ENCODE measurements at regions not wholly inside any gene's neighbourhood (a gene's known extent, or its start where the extent isn't known, plus 50 kb on each side); places are given as distances from the start of the nearest gene placed in this dataset.

DNA sequence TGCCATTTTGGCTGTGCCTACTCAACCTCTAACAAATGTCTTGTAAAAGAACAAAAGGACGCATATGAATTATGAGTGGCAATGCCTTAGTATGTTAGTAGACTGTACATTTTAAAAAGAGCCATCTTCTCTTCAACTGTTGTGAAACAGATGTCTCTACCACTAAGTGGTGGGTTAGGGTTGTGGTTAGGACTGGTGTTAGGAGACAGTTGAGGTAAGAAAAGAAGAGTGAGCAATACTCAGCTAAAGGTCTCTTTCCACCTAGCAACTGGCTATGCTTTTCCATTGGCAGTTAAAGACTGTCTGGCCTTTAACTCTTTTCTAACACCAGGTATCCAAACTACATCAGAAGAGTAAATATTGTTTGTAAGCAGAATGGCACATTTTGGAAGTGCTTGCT, 221.7 kb upstream of the TBC1D5 start:
- Mint-ChIP-seq H3K27ac (no peak overlapping the region), H3K4me1 (ENCODE audit: low read depth) (peaks cover 8% of the 10 kb centered on the region), H3K4me3 (no peak overlapping the region), H3K9me3 (no peaks in the 10 kb centered on the region), H3K36me3 (ENCODE audit: low read depth) (no peaks in the 10 kb centered on the region), H3K27me3 (peaks cover 14% of the 10 kb centered on the region)
- DNase-seq = no peak

DNA sequence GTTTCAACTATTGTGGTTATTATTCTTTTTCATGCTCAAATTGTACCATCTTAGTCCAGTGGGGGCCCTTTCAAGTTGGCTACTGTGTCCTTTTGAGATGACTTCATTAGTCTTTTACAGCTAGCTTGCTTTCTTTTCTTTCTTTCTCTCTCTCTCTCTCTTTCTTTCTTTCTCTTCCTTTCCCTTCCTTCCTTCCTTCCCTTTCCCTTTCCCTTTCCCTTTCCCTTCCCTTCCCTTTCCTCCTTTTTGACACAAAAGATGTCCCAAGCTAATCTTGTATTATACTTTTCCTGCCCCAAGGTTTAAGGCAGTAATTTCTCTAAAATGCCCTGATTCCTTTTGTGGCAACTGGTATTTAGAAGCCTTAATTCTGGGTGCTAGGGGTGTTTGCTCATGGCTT, 213.0 kb upstream of the TBC1D5 start:
- Mint-ChIP-seq H3K4me3 (no peak overlapping the region), H3K4me1 (ENCODE audit: low read depth) (no peaks in the 10 kb centered on the region), H3K9me3 (peaks cover 17% of the 10 kb centered on the region), H3K27me3 (no peaks in the 10 kb centered on the region), H3K36me3 (ENCODE audit: low read depth) (no peaks in the 10 kb centered on the region), H3K27ac (no peak overlapping the region)
- DNase-seq = no peak

DNA sequence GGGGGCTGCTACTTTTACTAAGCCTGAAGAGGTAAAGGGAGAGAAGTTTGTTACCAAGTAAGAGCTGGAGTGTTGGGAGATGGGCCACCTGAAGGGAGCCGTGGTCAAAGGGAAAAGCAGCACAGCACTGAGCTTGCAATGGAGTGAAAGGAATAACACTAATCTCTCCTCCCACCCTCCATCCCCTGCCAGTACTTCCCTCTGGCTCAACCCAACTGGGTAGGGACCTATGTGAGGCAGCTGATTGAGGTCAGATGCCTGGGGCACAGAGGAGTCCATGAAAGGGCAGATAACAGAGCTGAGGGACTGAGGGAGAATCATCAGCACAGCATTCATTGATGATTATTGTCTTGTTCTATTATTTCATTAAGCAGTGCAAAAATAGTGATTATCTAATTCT, 212.4 kb upstream of the TBC1D5 start:
- Mint-ChIP-seq H3K4me3 (no peak overlapping the region), H3K4me1 (ENCODE audit: low read depth) (no peaks in the 10 kb centered on the region), H3K9me3 (peaks cover 18% of the 10 kb centered on the region), H3K27me3 (no peaks in the 10 kb centered on the region), H3K27ac (no peak overlapping the region), H3K36me3 (ENCODE audit: low read depth) (no peaks in the 10 kb centered on the region)
- DNase-seq = no peak

DNA sequence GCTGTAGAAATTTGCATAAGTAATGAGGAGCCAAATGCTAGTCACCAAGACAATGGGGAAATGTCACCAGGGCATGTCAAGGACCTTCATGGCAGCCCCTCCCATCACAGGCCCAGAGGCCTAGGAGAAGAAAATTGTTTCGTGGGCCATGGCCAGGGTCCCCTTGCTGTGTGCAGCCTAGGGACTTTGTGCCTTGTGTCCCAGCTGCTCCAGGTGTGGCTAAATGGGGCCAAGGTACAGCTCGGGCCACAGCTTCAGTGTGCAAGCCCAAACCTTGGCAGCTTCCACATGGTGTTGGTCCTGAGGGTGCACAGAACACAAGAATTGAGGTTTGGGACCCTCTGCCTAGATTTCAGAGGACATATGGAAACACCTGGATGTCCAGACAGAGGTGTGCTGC, 208.8 kb upstream of the TBC1D5 start:
- H3K9me3 Mint-ChIP-seq = peaks cover 18% of the 10 kb centered on the region
- DNase-seq = no peak
- H3K4me1 Mint-ChIP-seq (ENCODE audit: low read depth) = peaks cover 3% of the 10 kb centered on the region
- no peak overlapping the region for H3K4me3 Mint-ChIP-seq
- no peaks in the 10 kb centered on the region for H3K36me3 Mint-ChIP-seq (ENCODE audit: low read depth)
- H3K27me3 Mint-ChIP-seq = peaks cover 20% of the 10 kb centered on the region
- H3K27ac Mint-ChIP-seq = no peak overlapping the region

DNA sequence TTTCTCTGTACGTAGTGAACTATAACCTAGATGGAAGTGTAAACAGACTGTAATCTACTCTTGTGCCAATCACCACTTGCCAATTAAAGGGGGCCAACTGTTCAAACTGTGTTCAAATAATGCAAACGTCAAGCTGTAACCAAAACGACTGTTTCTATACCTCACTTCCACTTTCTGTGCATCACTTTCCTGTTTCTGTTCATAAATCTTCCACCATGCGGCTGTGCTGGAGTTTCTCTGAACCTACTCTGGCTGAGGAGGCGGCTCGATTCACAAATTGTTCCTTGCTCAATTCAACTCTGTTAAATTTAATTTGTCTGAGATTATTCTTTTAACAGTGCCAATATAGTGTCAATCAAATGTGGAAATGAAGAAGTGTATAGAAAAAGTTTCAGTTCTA, 206.7 kb upstream of the TBC1D5 start:
- no peak for DNase-seq
- Mint-ChIP-seq H3K4me3 (no peak overlapping the region), H3K9me3 (peaks cover 18% of the 10 kb centered on the region), H3K4me1 (ENCODE audit: low read depth) (peaks cover 3% of the 10 kb centered on the region), H3K36me3 (ENCODE audit: low read depth) (no peaks in the 10 kb centered on the region), H3K27me3 (peaks cover 24% of the 10 kb centered on the region), H3K27ac (no peak overlapping the region)

DNA sequence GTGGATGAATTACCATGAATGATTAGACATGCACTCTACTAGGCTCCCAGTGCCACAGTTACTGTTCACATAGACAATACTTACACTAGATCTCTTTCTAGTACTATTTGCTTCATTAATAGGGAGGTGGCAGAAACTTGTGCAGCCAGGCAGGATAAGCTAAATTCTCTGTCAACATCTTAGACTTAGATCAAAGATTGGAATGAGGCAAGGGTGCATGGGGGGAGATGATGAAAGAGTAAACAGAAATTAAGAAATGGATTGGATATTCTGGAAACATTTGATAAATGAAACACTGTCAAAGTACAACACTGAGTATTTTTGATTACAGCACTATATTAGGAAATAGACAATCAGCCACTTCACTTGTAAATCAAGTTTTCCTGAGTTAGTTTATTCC, 205.4 kb upstream of the TBC1D5 start:
- no peak for DNase-seq
- H3K9me3 Mint-ChIP-seq = peaks cover 18% of the 10 kb centered on the region
- H3K4me3 Mint-ChIP-seq = no peak overlapping the region
- H3K4me1 Mint-ChIP-seq (ENCODE audit: low read depth) = peaks cover 3% of the 10 kb centered on the region
- H3K27ac Mint-ChIP-seq = no peak overlapping the region
- peaks cover 26% of the 10 kb centered on the region for H3K27me3 Mint-ChIP-seq
- no peaks in the 10 kb centered on the region for H3K36me3 Mint-ChIP-seq (ENCODE audit: low read depth)

DNA sequence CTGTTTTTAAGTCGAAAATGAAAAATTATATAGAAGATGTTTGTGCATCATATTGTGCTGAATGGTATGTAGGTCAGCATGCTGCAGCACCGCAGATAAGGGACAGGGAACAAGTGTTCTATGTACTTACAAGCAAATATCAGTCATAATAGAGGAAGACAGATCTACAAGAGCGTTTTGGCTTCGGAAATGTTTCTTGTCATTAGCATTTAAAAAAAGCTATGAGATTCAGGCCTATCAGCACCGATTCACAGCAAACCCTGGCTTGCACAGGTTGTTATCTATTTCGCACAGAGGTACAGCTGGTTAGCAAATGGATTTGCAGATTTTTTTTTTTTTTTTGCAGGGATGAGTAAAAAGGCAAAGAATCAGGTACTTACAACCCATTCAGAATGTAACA, 204.2 kb upstream of the TBC1D5 start:
- Mint-ChIP-seq H3K27me3 (peaks cover 27% of the 10 kb centered on the region), H3K9me3 (peaks cover 10% of the 10 kb centered on the region)
- no peak for DNase-seq

DNA sequence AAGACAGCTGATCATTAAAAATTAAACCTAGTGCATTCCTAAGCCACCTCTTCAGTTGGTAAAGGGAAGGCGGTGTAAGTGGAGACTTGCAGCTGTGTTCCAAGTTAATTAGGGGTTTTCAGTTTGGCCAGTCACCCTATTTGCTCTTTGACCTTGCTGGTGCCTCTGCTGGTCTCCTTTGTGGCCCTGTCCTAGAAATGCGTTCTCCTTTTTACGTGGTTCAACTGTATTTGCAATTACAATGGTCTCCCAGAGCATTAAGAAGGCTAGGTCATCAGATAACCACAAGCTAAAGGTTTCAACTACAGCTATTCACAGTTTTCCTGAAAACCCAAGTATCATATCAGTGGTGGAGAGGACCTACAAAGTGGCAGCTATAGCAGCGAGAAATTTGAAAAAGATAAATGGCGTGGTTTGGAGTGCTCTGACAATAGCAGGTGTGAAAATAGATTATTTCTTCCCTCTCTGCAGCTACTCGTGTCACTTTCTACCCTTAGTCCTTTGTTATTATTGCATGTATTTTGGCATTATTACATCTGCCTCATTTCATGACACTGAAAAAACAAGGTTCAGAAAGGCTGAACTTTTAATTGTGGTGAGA, 203.5 kb upstream of the TBC1D5 start:
- DNase-seq = no peak
- Mint-ChIP-seq H3K36me3 (ENCODE audit: low read depth) (no peaks in the 10 kb centered on the region), H3K4me3 (no peak overlapping the region), H3K4me1 (ENCODE audit: low read depth) (peaks cover 3% of the 10 kb centered on the region), H3K9me3 (peaks cover 6% of the 10 kb centered on the region), H3K27ac (no peak overlapping the region), H3K27me3 (peaks cover 27% of the 10 kb centered on the region)

More for the DNA sequence above, 204.2 kb upstream of the TBC1D5 start:
- Mint-ChIP-seq H3K4me3 (no peak overlapping the region), H3K4me1 (ENCODE audit: low read depth) (peaks cover 3% of the 10 kb centered on the region), H3K27ac (no peak overlapping the region), H3K36me3 (ENCODE audit: low read depth) (no peaks in the 10 kb centered on the region)

DNA sequence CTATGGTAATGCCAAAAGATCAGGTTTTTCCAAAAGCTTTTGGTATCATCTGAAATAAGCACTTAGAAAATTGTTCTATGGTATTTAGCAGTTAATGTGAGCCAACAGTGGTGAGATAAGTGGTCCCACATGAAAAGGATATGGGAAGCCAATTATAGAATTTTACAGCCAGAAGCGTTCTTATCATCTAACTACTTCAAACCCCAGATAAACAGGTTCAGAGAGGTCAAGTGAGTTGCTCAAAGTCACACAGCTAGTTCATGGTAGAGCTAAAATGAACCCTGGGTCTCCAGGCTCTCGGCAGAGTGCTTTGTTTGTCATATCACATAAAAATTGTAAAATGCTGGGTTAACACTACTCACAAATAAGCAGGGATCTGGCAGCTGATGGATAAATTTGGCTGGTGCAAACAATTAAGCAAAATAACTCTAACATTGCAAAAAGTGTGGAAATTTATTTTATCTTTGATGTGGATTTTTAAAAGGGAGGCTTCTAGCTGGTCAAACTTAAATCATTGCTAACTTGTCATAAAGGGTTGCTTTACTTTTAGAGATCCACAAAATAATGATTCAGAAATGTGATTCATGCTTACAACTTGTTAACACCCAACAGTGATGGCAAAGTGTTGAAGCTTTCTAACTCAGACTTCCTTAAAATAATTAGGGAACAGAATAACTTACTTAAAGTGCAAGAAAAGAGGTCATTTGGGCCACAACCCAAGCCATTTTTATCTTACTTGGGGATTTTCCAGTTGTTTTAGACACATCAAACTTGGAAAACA, 202.8 kb upstream of the TBC1D5 start:
- H3K27ac Mint-ChIP-seq = no peak overlapping the region
- no peaks in the 10 kb centered on the region for H3K36me3 Mint-ChIP-seq (ENCODE audit: low read depth)
- peaks cover 27% of the 10 kb centered on the region for H3K27me3 Mint-ChIP-seq
- no peaks in the 10 kb centered on the region for H3K9me3 Mint-ChIP-seq
- H3K4me1 Mint-ChIP-seq (ENCODE audit: low read depth) = peaks cover 3% of the 10 kb centered on the region
- no peak for DNase-seq
- H3K4me3 Mint-ChIP-seq = no peak overlapping the region

DNA sequence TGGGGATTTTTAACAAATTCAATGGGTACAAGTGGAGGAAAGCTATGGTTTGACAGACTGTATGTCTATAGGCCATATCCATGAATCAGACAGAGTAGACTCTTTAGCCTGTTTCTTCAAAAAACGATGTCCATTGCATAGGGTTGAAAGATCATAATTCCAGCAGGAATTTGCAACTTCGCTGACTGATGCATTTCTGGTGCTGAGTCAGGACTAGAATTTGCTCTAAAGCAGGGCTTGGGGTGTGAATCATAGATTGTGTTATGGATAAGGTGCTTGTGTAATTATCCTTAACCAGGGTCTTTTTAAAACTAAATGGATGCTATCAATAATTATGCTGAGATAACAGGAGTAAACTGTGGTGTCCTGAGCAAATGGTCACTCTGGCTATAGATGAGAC, 200.4 kb upstream of the TBC1D5 start:
- Mint-ChIP-seq H3K9me3 (no peaks in the 10 kb centered on the region), H3K4me3 (no peak overlapping the region), H3K36me3 (ENCODE audit: low read depth) (no peaks in the 10 kb centered on the region), H3K27me3 (peaks cover 19% of the 10 kb centered on the region), H3K4me1 (ENCODE audit: low read depth) (no peaks in the 10 kb centered on the region), H3K27ac (no peak overlapping the region)
- no peak for DNase-seq

DNA sequence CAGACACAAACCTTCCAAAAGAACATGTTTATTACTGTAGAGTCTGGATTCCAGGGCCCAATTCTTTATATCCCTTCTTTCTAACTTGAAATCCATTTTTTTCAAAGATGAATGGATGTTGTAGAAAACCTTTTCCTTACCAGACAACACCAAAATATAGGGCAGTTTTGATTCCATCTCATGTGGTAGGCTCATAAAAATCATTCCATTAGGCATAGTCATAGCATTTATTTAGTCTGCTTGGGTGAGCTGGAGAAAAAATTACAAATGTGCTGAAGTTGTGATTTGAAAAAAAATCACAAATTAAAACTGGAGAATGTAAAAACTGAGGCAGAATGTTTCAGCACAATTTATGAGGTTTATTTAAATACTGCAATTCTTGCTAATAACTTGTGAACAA, 199.3 kb upstream of the TBC1D5 start:
- DNase-seq = no peak
- Mint-ChIP-seq H3K27me3 (peaks cover 12% of the 10 kb centered on the region), H3K4me1 (ENCODE audit: low read depth) (no peaks in the 10 kb centered on the region), H3K36me3 (ENCODE audit: low read depth) (no peaks in the 10 kb centered on the region), H3K4me3 (no peak overlapping the region), H3K27ac (no peak overlapping the region), H3K9me3 (no peaks in the 10 kb centered on the region)

DNA sequence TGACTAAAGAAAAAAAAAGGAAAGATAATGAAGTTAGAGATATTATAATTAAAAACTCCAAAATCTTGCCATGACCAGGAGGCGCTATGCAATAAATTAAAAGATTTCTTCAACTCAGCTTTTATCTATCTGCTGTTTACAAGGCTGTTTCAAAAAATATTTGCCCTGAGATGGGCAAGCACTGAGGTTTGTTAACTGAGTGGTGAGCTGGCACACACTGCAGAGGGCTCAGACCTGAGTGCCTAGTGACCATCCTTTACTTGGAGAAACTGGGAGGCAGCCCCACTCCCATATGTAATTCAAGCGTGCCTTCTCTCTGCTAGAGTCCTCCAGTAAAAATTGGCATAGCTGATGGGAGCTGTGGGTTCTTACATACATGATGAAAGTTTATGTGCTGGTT, 198.7 kb upstream of the TBC1D5 start:
- Mint-ChIP-seq H3K4me1 (ENCODE audit: low read depth) (no peaks in the 10 kb centered on the region), H3K9me3 (no peaks in the 10 kb centered on the region), H3K4me3 (no peak overlapping the region), H3K27ac (no peak overlapping the region), H3K27me3 (peaks cover 12% of the 10 kb centered on the region), H3K36me3 (ENCODE audit: low read depth) (no peaks in the 10 kb centered on the region)
- DNase-seq = no peak

DNA sequence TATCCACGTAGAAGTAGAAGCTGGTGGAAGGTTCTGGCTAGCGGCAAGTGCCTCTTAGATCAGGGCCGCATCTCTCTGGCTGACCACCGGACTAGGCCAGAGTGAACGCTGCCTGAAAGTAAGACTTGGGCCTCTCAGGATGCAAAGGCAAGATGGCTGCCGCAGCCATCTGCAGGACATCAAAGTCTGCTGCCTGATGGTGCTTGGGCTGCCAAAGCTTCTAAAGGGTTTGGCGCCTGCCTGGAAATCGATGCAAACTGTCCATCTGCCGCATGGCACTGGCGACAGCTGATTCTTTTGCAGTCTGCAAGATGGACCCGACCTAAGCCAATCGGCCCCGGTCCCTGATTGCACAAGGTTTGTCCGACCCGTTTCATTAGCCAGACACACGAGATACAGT, 196.7 kb upstream of the TBC1D5 start:
- DNase-seq = no peak
- no peaks in the 10 kb centered on the region for H3K9me3 Mint-ChIP-seq
- peaks cover 18% of the 10 kb centered on the region for H3K27me3 Mint-ChIP-seq
- H3K4me1 Mint-ChIP-seq (ENCODE audit: low read depth) = no peaks in the 10 kb centered on the region
- no peak overlapping the region for H3K4me3 Mint-ChIP-seq
- no peak overlapping the region for H3K27ac Mint-ChIP-seq
- no peaks in the 10 kb centered on the region for H3K36me3 Mint-ChIP-seq (ENCODE audit: low read depth)

DNA sequence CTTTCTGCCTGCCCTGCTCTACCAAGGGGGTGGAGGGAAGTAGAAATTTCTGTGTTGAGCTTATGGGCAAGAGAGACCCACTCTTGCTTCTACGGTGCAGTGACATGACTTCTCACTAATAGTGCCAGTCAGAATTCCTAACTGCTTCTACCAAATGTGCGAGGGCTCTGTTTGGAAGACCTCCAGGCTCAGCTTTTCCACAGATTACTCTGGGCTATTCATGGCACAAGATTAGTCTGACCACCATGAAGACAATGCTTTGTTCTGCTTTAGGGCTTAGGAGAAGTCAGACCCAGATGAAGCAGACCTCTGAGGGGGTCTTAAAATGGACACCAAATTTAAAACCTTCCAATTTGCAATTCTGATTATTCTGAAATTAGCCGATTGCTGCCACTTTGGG, 195.9 kb upstream of the TBC1D5 start:
- Mint-ChIP-seq H3K4me1 (ENCODE audit: low read depth) (no peaks in the 10 kb centered on the region), H3K27me3 (peaks cover 21% of the 10 kb centered on the region), H3K36me3 (ENCODE audit: low read depth) (no peaks in the 10 kb centered on the region), H3K9me3 (no peaks in the 10 kb centered on the region), H3K27ac (no peak overlapping the region), H3K4me3 (no peak overlapping the region)
- no peak for DNase-seq

DNA sequence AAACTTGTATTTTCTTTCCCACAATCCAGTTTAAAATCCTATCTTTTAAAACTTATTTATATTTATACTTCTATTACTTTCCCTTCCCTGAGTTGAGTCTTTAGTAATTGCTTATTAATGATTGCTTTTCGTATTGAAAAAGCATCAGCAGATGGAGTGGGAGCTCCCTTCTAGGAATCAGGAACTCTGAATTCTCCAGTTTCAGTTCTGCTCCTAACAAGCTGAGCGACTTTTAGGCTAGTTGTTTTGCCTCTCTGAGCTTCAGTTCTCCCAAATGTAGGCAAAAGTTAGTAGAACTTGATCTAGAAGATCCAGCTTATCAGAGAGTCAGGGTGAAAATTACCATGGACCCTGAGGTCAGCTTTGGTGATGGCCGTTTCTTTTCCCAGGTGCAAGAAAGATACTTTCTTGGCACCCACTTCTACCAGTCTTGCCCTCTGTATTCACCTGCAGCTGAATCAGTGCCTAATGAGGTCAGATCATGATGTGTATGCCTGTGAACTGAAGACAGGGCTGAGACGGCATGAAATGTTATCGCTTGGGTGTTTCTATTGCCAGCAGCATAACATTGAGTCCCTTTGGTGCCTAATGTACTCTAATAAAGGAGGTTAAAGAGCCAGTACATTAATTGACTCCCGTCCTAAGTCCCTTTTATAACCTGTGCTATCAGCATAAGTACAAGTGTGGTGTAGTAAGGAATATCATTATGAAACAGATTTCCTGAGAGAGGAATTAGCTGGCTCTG, 194.5 kb upstream of the TBC1D5 start:
- no peak for DNase-seq
- no peak overlapping the region for H3K4me3 Mint-ChIP-seq
- H3K27ac Mint-ChIP-seq = no peak overlapping the region
- H3K4me1 Mint-ChIP-seq (ENCODE audit: low read depth) = no peaks in the 10 kb centered on the region
- H3K36me3 Mint-ChIP-seq (ENCODE audit: low read depth) = no peaks in the 10 kb centered on the region
- H3K9me3 Mint-ChIP-seq = no peaks in the 10 kb centered on the region
- H3K27me3 Mint-ChIP-seq = peaks cover 17% of the 10 kb centered on the region

All from activated T-cell treated with anti-CD3 and anti-CD28 coated beads, Interleukin-2, amount 50 U/mL, for 24 hours (primary cell).